GM19324 (cell line): ENCODE measurements at regions not wholly inside any gene's neighbourhood (a gene's known extent, or its start where the extent isn't known, plus 50 kb on each side); places are given as distances from the start of the nearest gene placed in this dataset.

Experiments used
- ATAC-seq: cut with Tn5 transposase; IDR thresholded peaks from one replicate; pipeline ENCODE4 v1.9.1; 2021; ENCODE audit warnings: mild to moderate bottlenecking, moderate library complexity; ENCODE audit not compliant: unreplicated experiment, low FRiP score

- ATAC-seq, result no peak
These were observed 275.3 kb downstream of the INSIG2 start for GRCh38 chr2:118363604-118364003.

- no peak for ATAC-seq
These were observed 267.8 kb downstream of the INSIG2 start for GRCh38 chr2:118356051-118356450.

DNA sequence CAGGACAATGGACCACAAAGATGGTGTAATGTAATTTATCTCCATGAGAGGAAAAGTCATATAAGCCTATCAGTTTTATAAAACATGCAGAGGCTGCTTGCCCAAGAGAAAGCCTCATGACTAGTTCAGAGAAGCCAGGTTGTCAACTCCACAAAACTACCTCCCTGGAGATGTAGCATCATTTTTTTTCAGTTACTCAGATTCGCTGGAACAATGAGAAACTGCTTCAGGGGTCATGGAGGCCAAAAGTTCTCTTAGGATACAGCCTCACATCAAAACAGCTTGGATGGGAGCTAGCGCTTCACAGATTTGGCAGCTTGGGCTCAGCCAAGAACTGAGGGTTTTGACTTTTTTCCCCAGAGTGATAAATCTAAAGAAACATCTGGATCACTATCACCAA, 263.5 kb downstream of the INSIG2 start:
- ATAC-seq, result no peak

DNA sequence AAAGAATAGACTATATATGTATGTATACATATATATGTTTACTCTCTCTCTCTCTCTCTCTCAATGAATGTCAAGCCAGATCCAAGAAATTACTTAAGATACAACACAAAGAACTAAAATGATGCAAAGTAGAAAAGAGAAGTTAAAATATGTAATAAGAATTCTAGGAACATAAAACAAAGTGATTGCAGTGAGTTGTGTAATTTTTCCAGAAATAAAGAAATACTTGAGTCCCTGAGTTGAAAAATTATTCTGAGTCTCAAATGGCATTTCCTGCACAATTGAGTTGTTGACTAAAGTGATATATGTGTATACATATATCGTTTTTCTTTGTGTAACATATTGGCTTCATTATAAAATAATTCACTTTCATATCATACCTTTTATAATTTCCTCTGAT, 262.4 kb downstream of the INSIG2 start:
- no peak for ATAC-seq

- ATAC-seq, result no peak
These were observed 261.1 kb downstream of the INSIG2 start for GRCh38 chr2:118349365-118349764.

- no peak for ATAC-seq
These were observed 260.2 kb downstream of the INSIG2 start for GRCh38 chr2:118348380-118349034.

GRCh38 chr2:118345465-118345864, 257.2 kb downstream of the INSIG2 start:
- no peak for ATAC-seq

- no peak for ATAC-seq
These were observed 251.8 kb downstream of the INSIG2 start for GRCh38 chr2:118340103-118340502.

DNA sequence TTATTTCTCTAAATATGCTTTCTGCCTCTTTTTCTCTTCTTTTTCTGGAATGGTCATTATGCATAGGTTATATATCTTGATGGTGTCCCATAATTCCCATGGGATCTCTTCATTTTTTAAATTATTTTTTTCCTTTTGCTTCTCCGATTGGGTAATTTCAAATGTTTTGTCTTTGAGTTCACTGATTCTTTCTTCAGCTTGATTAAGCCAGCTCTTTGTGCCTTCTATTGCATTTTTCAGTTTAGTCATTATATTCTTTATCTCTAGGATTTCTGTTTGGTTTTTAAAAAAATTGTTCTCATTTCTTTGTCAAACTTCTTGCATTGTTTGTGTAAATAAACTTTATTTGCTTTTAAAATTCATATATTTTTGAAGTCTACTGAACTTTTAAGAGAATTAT, 251.1 kb downstream of the INSIG2 start:
- no peak for ATAC-seq

- no peak for ATAC-seq
These were observed 245.4 kb downstream of the INSIG2 start for GRCh38 chr2:118333664-118334063.

- ATAC-seq, result no peak
These were observed 237.2 kb downstream of the INSIG2 start for GRCh38 chr2:118325321-118325955.

DNA sequence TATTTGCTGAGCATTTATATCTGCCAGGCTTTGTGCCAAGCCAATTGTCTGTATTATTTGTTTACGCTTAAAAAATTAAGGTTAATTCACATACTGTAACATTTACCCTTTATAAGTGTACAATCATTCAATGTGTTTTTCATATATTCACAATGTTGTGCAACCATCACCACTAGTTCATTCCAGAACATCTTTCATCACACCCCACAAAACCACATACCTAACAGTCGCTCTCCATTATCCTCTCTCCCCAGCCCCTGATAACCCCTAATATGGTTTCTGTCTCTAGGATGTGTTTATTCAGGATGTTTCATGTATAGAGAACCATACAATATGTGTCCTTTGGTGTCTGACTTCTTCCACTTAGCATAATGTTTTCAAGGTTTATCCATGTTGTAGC, 234.1 kb downstream of the INSIG2 start:
- no peak for ATAC-seq

- ATAC-seq, result no peak
These were observed 233.3 kb downstream of the INSIG2 start for GRCh38 chr2:118321432-118322105.

GRCh38 chr2:118320658-118321057, 232.4 kb downstream of the INSIG2 start:
- no peak for ATAC-seq

DNA sequence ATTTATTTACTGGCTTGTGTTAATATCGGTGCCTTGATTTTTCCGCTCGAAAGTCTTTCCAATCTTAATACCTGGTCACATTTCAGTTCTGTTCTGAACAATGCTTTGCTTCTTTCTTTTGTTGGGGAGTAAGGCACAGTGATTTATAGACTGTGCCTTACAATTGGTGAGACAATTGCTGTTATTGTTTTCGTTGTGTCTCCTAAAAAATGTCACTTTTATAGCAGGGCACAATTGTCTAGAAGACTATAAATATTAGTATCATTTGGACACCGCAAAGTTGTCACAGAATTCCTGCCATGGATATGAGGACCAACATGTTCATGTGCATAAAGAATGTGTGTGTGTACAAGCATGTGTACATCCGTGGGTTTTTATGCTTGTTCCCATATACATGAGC, 231.9 kb downstream of the INSIG2 start:
- no peak for ATAC-seq

DNA sequence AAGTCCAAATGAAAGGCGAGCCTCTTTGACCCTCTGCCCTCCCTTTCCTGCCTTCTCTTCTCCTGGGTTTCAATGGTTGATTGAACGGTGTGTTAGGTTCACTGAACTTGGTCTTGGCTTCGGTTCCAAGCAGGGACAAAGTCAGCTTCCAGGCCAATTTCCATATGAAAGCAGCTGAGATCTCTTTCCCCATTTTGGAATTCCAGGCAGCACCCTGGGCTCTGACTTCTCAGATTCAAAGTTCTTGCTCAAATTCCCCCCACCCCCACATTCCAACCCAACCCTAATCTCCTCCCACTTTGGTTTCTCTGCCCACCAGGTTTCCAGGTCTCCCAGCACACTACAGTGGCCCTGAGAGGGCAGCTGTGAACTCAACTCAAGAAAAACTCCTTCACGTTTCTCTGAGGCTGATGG, 231.0 kb downstream of the INSIG2 start:
- no peak for ATAC-seq

- no peak for ATAC-seq
These were observed 227.3 kb downstream of the INSIG2 start for GRCh38 chr2:118315606-118316005.

GRCh38 chr2:118312969-118313756, 224.9 kb downstream of the INSIG2 start:
- no peak for ATAC-seq

DNA sequence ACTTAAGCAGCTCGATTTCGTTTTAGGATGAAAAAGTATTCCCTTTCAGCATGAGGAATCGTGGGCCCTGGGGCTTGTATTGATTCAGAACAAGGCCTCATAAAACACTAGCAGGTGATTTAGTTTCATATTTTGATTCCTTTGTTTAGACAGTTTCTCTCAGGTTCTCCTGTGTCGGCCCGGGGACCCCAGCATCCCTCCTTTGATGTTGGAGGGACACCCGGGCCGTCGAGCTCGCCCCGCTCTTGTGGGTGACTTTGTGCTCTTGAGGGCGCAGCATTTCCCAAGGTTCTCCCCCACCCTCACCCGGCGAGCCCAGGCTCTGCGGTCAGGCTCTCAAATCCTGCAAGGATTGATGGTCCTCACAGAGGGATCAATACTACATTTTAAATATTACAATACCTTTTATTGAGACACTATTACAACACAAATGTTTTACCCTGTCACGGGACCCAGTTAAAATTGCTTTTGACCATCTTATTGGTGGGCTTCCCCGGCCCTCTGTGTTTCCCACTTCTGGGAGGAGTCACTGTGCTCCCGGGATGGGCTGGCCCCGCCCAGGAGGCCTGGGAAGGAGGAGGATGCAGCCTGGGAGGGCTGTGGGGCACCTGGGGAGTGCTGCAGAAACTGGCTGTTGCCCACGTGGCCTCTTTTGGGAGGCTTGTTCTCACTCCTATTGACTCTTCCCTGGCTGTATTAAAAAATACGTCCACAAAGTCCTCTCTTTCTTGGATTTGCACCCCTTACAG, 222.6 kb downstream of the INSIG2 start:
- ATAC-seq, result no peak

GRCh38 chr2:118309946-118310680, 221.8 kb downstream of the INSIG2 start:
- no peak for ATAC-seq
